22Rv1 (cell line): ENCODE measurements at regions not wholly inside any gene's neighbourhood (a gene's known extent, or its start where the extent isn't known, plus 50 kb on each side); places are given as distances from the start of the nearest gene placed in this dataset.

Source experiments
- ZFX ChIP-seq: fragments of 450-650 bp; IDR thresholded peaks from 2 replicates; pipeline ENCODE4 v1.6.1; 2017; ENCODE audit warnings: antibody characterized with exemption, borderline replicate concordance
- TF ChIP-seq, protein P1 (sequence below): fragments of 450-650 bp; IDR thresholded peaks from 2 replicates; pipeline ENCODE4 v1.5.1; 2017; ENCODE audit warnings: mild to moderate bottlenecking

DNA sequence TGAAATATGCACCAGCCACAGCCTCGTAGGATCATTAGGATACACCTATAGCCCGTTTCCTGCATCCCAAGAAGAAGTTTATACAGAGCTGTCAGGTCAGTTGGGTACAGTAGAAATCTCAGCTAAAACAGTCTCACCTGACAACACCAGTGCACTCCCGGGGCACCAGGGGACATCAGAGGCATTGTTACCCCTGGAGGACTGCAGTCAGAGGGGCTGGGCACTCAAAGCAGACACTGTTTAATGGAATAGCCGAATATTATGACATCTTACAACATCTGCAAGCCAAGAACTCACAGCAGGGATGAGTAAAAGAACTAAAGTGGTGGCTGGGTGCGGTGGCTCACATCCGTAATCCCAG is 93.0 kb upstream of the ID2 start:
- TF ChIP-seq, protein P1, sequence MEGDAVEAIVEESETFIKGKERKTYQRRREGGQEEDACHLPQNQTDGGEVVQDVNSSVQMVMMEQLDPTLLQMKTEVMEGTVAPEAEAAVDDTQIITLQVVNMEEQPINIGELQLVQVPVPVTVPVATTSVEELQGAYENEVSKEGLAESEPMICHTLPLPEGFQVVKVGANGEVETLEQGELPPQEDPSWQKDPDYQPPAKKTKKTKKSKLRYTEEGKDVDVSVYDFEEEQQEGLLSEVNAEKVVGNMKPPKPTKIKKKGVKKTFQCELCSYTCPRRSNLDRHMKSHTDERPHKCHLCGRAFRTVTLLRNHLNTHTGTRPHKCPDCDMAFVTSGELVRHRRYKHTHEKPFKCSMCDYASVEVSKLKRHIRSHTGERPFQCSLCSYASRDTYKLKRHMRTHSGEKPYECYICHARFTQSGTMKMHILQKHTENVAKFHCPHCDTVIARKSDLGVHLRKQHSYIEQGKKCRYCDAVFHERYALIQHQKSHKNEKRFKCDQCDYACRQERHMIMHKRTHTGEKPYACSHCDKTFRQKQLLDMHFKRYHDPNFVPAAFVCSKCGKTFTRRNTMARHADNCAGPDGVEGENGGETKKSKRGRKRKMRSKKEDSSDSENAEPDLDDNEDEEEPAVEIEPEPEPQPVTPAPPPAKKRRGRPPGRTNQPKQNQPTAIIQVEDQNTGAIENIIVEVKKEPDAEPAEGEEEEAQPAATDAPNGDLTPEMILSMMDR, result no peak
- TF ChIP-seq ZFX, result no peak
